HCT116 (cell line): ENCODE measurements at regions not wholly inside any gene's neighbourhood (a gene's known extent, or its start where the extent isn't known, plus 50 kb on each side); places are given as distances from the start of the nearest gene placed in this dataset.

Experiments
- ATAC-seq: fragments of 200-7000 bp; cut with Tn5 transposase; 2 replicates; pipeline ENCODE4 v1.9.1; 2020; ENCODE audit warnings: mild to moderate bottlenecking, moderate library complexity
- BruUV-seq: library from RNA; stranded (reverse); fragments of 400-500 nt; replicated peaks from 2 replicates; lab custom pipeline; 2021; lab: Mats Ljungman, UMichigan
- CTCF ChIA-PET: fragments of 300-600 bp; sonication (Branson Sonifier 250); formaldehyde crosslinking; loops from one replicate; lab custom pipeline; 2021; ENCODE audit warnings: antibody characterized with exemption; lab: Charles Lee
- POLR2A ChIA-PET: fragments of 300-600, 350-600 bp; sonication (Branson Sonifier 250); formaldehyde crosslinking; loops from one replicate; lab custom pipeline; 2021; ENCODE audit warnings: antibody characterized with exemption; lab: Charles Lee
- RAD21 ChIA-PET, 2 experiments: fragments of 300-600 bp; sonication (Branson Sonifier 250); formaldehyde crosslinking; loops; one replicate each; lab custom pipeline; 2023; ENCODE audit warnings: low total read pairs in 2 of 2; ENCODE audit not compliant: uncharacterized antibody in 2 of 2, unreplicated experiment in 2 of 2, low non-redundant PET in 1 of 2; lab: Charles Lee
- DNase-seq: peaks from one replicate; pipeline ENCODE4 v3.0.0-alpha.2; 2010; ENCODE audit warnings: low read depth, low spot score
- H2AFZ ChIP-seq: fragments of 200-600 bp; shearing (Covaris generic), sonication (generic); 2 replicates; pipeline ENCODE4 v1.6.1; 2017; ENCODE audit warnings: low read depth, mixed run types, mixed read lengths, antibody characterized with exemption, low read length; ENCODE audit not compliant: poor library complexity, severe bottlenecking
- H3K27ac ChIP-seq: 2 replicates; pipeline ENCODE4 v1.5.1; 2012; ENCODE audit warnings: low read depth, low read length
- H3K27me3 ChIP-seq: fragments of 200-600 bp; sonication (generic); 2 replicates; pipeline ENCODE4 v1.6.1; 2016; ENCODE audit warnings: mixed run types, low read length, mixed read lengths; ENCODE audit not compliant: insufficient read depth
- H3K36me3 ChIP-seq, 2 experiments: fragments of 200-500 bp in 1 of 2; fragments of 200-600 bp in 1 of 2; sonication (Bioruptor generic) in 1 of 2; sonication (generic) in 1 of 2; 2 replicates each; pipeline versions ENCODE4 v1.5.1 to v1.6.1; 2014 to 2016; ENCODE audit warnings: low read length in 2 of 2, inconsistent platforms in 1 of 2, mixed read lengths in 1 of 2, mixed run types in 1 of 2; ENCODE audit not compliant: insufficient read depth in 2 of 2, control insufficient read depth in 1 of 2
- H3K4me1 ChIP-seq, 2 experiments: fragments of 200-600 bp in 1 of 2; sonication (generic) in 1 of 2; 2 replicates each; pipeline versions ENCODE4 v1.5.1 to v1.6.1; 2012 to 2017; ENCODE audit warnings: low read length in 2 of 2, inconsistent platforms in 1 of 2, mild to moderate bottlenecking in 1 of 2, mixed read lengths in 1 of 2, mixed run types in 1 of 2, moderate library complexity in 1 of 2; ENCODE audit not compliant: insufficient read depth in 2 of 2, control insufficient read depth in 1 of 2
- H3K4me2 ChIP-seq: fragments of 200-600 bp; sonication (generic); 2 replicates; pipeline ENCODE4 v1.6.1; 2017; ENCODE audit warnings: mixed run types, low read length, mixed read lengths
- H3K4me3 ChIP-seq, 2 experiments: fragments of 200-600 bp in 1 of 2; sonication (generic) in 1 of 2; replicated peaks in 1 of 2; 2 replicates each; pipeline ENCODE4 v1.5.1; 2011 to 2016; ENCODE audit warnings: low read length in 2 of 2, control low read depth in 1 of 2, low read depth in 1 of 2, mild to moderate bottlenecking in 1 of 2, mixed read lengths in 1 of 2, mixed run types in 1 of 2
- H3K79me2 ChIP-seq: fragments of 200-600 bp; sonication (generic); 2 replicates; pipeline ENCODE4 v1.6.1; 2017; ENCODE audit warnings: mild to moderate bottlenecking, mixed run types, low read length, moderate library complexity, mixed read lengths; ENCODE audit not compliant: insufficient read depth
- H3K9ac ChIP-seq: fragments of 200-600 bp; sonication (generic); 2 replicates; pipeline ENCODE4 v1.6.1; 2016; ENCODE audit warnings: low read length, mixed read lengths
- H3K9me2 ChIP-seq: fragments of 200-600 bp; sonication (generic), shearing (Covaris generic); 2 replicates; pipeline ENCODE4 v1.6.1; 2017; ENCODE audit warnings: mixed run types, mild to moderate bottlenecking, moderate library complexity; ENCODE audit not compliant: insufficient read depth
- H3K9me3 ChIP-seq, 2 experiments: fragments of 200-500 bp in 1 of 2; fragments of 200-600 bp in 1 of 2; sonication (Bioruptor generic) in 1 of 2; sonication (generic) in 1 of 2; 2 replicates each; pipeline ENCODE4 v1.6.1; 2014 to 2017; ENCODE audit warnings: low read length in 2 of 2, mixed read lengths in 2 of 2, inconsistent platforms in 1 of 2, low read depth in 1 of 2, mild to moderate bottlenecking in 1 of 2, mixed run types in 1 of 2, moderate library complexity in 1 of 2; ENCODE audit not compliant: control insufficient read depth in 1 of 2, insufficient read depth in 1 of 2
- H4K20me1 ChIP-seq: fragments of 200-600 bp; sonication (generic), shearing (Covaris generic); 2 replicates; pipeline ENCODE4 v1.6.1; 2017; ENCODE audit warnings: mixed run types, mild to moderate bottlenecking, moderate library complexity; ENCODE audit not compliant: insufficient read depth
- ATF3 ChIP-seq: IDR thresholded peaks from 2 replicates; pipeline ENCODE4 v1.6.1; 2012
- CBX3 ChIP-seq: IDR thresholded peaks from 2 replicates; pipeline ENCODE4 v1.6.1; 2012; ENCODE audit warnings: low read depth
- CEBPB ChIP-seq: IDR thresholded peaks from 2 replicates; pipeline ENCODE4 v1.6.1; 2012; ENCODE audit warnings: low read depth
- EGR1 ChIP-seq: IDR thresholded peaks from 2 replicates; pipeline ENCODE4 v1.6.1; 2012; ENCODE audit warnings: low read depth
- ELF1 ChIP-seq: IDR thresholded peaks from 2 replicates; pipeline ENCODE4 v1.6.1; 2012; ENCODE audit warnings: low read depth, borderline replicate concordance
- EZH2phosphoT487 ChIP-seq: fragments of 200-600 bp; IDR thresholded peaks from 2 replicates; pipeline ENCODE4 v1.6.1; 2018; ENCODE audit warnings: antibody characterized with exemption, borderline replicate concordance
- FOSL1 ChIP-seq: IDR thresholded peaks from 2 replicates; pipeline ENCODE4 v1.6.1; 2012; ENCODE audit warnings: low read depth
- POLR2AphosphoS5 ChIP-seq: IDR thresholded peaks from 2 replicates; pipeline ENCODE4 v1.6.1; 2011; ENCODE audit warnings: mild to moderate bottlenecking, low read depth, low read length, moderate library complexity
- RAD21 ChIP-seq: IDR thresholded peaks from 2 replicates; pipeline ENCODE4 v1.6.1; 2012; ENCODE audit warnings: low read depth, mild to moderate bottlenecking
- SIN3A ChIP-seq: IDR thresholded peaks from 2 replicates; pipeline ENCODE4 v1.6.1; 2012; ENCODE audit warnings: low read depth
- SRF ChIP-seq: IDR thresholded peaks from 2 replicates; pipeline ENCODE4 v1.6.1; 2012; ENCODE audit warnings: low read depth
- TCF7L2 ChIP-seq: IDR thresholded peaks from 2 replicates; pipeline ENCODE4 v1.7.0; 2011; ENCODE audit warnings: borderline replicate concordance, inconsistent platforms; ENCODE audit not compliant: insufficient read depth, insufficient read length; ENCODE audit errors: extremely low read depth
- YY1 ChIP-seq: IDR thresholded peaks from 2 replicates; pipeline ENCODE4 v1.6.1; 2011; ENCODE audit warnings: low read length, low read depth, moderate library complexity, mild to moderate bottlenecking; ENCODE audit not compliant: insufficient replicate concordance; ENCODE audit errors: extremely low read depth
- ZBTB33 ChIP-seq: IDR thresholded peaks from 2 replicates; pipeline ENCODE4 v1.6.1; 2011; ENCODE audit warnings: mild to moderate bottlenecking, low read length, moderate library complexity; ENCODE audit not compliant: insufficient replicate concordance; ENCODE audit errors: extremely low read depth
- ZFX ChIP-seq: fragments of 450-650 bp; IDR thresholded peaks from 2 replicates; pipeline ENCODE4 v1.6.1; 2017
- ZNF274 ChIP-seq: fragments of 200-500 bp; sonication (Bioruptor generic); IDR thresholded peaks from 2 replicates; pipeline ENCODE4 v1.6.1; 2014; ENCODE audit warnings: mild to moderate bottlenecking, low read depth, low read length, inconsistent platforms
- intact Hi-C: fragments of 100-400 bp; cut with micrococcal nuclease; formaldehyde crosslinking; loops from 2 replicates; pipeline ENCODE4 v1.10.0; 2022
- TF ChIP-seq, protein P1 (sequence below): IDR thresholded peaks from 2 replicates; pipeline ENCODE4 v1.6.1; 2012
- TF ChIP-seq, protein P2 (sequence below), 3 experiments: fragments of 200-600 bp in 1 of 3; sonication (generic) in 1 of 3; IDR thresholded peaks in 2 of 3; conservative IDR thresholded peaks in 1 of 3; 2 replicates each; pipeline ENCODE4 v1.5.1; 2012 to 2017; ENCODE audit warnings: low read depth in 2 of 3, low read length in 2 of 3, antibody characterized with exemption in 1 of 3, borderline replicate concordance in 1 of 3, control low read depth in 1 of 3, mild to moderate bottlenecking in 1 of 3, mixed read lengths in 1 of 3, mixed run types in 1 of 3, moderate library complexity in 1 of 3; ENCODE audit not compliant: insufficient read depth in 1 of 3

GRCh38 chr6:92840246-92840930 lies 579.0 kb downstream of the EPHA7 start:
- Histone ChIP-seq H3K27ac (no peak overlapping the region), H4K20me1 (no peaks in the 10 kb centered on the region), H3K9me3 (peaks cover 0 to 3% of the 10 kb centered on the region in 2 experiments; a peak in 2 of 4 replicates), H3K9me2 (no peaks in the 10 kb centered on the region), H3K79me2 (no peaks in the 10 kb centered on the region), H2AFZ (no peak overlapping the region), H3K4me1 (no peaks in the 10 kb centered on the region), H3K9ac (no peak overlapping the region), H3K36me3 (no peaks in the 10 kb centered on the region), H3K4me3 (no peak overlapping the region), H3K27me3 (no peaks in the 10 kb centered on the region), H3K4me2 (no peak overlapping the region)
- POLR2A ChIA-PET = no interaction called here
- ATAC-seq (no peak), DNase-seq (no peak)
- CTCF ChIA-PET = no interaction called here
- RAD21 ChIA-PET = no interaction called here
- TF ChIP-seq YY1 (no peak), SRF (no peak), TCF7L2 (no peak), RAD21 (no peak), CEBPB (no peak), ZNF274 (no peak), ZBTB33 (no peak), CBX3 (no peak), ELF1 (no peak), POLR2AphosphoS5 (no peak), EGR1 (no peak), ATF3 (no peak), ZFX (no peak), EZH2phosphoT487 (no peak), SIN3A (no peak), FOSL1 (no peak)
- TF ChIP-seq, protein P1, sequence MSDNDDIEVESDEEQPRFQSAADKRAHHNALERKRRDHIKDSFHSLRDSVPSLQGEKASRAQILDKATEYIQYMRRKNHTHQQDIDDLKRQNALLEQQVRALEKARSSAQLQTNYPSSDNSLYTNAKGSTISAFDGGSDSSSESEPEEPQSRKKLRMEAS = no peak
- TF ChIP-seq, protein P2, sequence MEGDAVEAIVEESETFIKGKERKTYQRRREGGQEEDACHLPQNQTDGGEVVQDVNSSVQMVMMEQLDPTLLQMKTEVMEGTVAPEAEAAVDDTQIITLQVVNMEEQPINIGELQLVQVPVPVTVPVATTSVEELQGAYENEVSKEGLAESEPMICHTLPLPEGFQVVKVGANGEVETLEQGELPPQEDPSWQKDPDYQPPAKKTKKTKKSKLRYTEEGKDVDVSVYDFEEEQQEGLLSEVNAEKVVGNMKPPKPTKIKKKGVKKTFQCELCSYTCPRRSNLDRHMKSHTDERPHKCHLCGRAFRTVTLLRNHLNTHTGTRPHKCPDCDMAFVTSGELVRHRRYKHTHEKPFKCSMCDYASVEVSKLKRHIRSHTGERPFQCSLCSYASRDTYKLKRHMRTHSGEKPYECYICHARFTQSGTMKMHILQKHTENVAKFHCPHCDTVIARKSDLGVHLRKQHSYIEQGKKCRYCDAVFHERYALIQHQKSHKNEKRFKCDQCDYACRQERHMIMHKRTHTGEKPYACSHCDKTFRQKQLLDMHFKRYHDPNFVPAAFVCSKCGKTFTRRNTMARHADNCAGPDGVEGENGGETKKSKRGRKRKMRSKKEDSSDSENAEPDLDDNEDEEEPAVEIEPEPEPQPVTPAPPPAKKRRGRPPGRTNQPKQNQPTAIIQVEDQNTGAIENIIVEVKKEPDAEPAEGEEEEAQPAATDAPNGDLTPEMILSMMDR (IDR thresholded peaks at IDR 0.05 in 2 of 3, conservative IDR thresholded peaks at IDR 0.05 in 1 of 3; ENCODE audit: borderline replicate concordance in 1 of 3, insufficient read depth in 1 of 3, low read depth in 2 of 3, low read length in 2 of 3) = no peak
- intact Hi-C loops = no loop called here
- BruUV-seq = no TSS peak
